HK-2 (cell line): ENCODE measurements at regions not wholly inside any gene's neighbourhood (a gene's known extent, or its start where the extent isn't known, plus 50 kb on each side); places are given as distances from the start of the nearest gene placed in this dataset.
"Not testable (repeated sequence)": the region's sequence is repeated elsewhere in the genome, so short reads cannot be mapped to it uniquely, and the experiment has no call there.

ENCODE experiments used
- DNase-seq: peaks from one replicate; pipeline ENCODE4 v3.0.0-alpha.2; 2018; ENCODE audit not compliant: unreplicated experiment

- not testable (repeated sequence) for DNase-seq
Measured at GRCh38 chr10:93127642-93128215, 54.0 kb downstream of the CYP26A1 start.

- DNase-seq: no peak
Measured at GRCh38 chr10:93131986-93132385, 58.3 kb downstream of the CYP26A1 start.

- DNase-seq: no peak
Measured at GRCh38 chr10:93138113-93138870, 64.6 kb downstream of the CYP26A1 start.

DNA sequence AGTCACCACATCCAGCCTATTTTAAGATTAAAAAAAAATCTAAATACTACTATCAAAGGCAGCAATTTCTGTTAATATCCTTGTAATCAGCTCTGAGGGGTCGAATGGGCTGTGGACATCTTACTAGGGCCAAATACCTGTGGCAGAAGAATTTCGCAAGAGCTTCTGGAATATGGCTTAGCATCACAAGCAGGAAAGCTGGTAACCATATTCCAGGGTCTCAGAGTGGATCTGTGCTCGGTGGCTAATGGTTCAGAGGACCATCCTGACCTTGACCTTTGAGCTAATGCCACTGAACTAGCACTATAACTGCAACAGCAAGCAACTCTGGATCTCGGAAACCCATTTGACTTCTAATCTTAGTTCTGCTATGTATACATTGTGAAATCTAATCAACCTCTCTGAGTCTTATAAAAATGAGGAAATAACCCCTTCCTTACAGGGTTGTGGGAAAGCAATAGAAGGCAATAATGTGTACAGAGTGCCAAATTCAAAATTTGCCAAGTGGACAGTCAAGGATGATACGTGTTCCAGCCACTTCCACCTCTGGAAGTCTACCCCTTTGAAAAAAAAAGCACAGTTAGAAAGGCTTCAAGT is 65.5 kb downstream of the CYP26A1 start:
- DNase-seq: no peak

GRCh38 chr10:93142534-93142933 is 68.8 kb downstream of the CYP26A1 start:
- DNase-seq: no peak

- no peak for DNase-seq
Measured at GRCh38 chr10:93143281-93143680, 69.6 kb downstream of the CYP26A1 start.

- no peak for DNase-seq
Measured at GRCh38 chr10:93146336-93146735, 72.6 kb downstream of the CYP26A1 start.

DNA sequence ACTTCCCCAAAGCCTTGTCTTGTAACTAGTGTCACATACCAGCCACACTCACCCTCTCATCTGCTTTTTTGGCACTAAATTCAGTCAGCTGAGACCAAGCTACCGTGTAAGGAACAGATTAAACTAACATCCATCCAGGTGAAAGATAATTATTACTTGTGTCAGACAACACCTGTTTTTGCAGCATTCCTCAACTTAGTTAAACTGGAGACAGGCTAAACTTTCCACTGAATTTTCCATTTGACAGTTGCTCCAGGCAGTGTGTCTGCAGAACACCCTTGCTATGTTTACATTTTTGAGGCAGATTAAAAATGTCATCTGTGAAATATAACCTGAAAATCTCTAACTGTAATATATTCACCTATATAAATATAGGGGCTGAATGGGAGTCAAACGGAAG is 73.6 kb downstream of the CYP26A1 start:
- no peak for DNase-seq

GRCh38 chr10:93148476-93148875 is 74.8 kb downstream of the CYP26A1 start:
- no peak for DNase-seq

DNA sequence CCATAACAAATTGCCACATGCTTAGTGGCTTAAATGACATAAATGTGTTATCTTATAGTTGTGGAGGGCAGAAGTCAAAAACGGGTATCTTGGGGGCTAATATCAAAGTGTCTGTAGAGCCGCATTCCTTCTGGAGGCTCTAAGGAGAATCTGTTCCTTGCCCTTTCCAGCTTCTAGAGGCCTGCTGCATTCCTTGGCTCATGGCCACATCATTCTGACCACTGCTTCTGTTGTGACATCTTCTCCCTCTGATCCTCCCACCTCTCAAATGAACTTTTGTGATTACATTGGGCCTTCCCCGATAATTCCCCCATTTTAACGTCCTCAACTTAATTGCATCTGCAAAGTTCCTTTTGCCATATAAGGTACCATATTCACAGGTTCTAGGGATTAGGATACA is 76.1 kb downstream of the CYP26A1 start:
- no peak for DNase-seq

- no peak for DNase-seq
Measured at GRCh38 chr10:93150289-93150688, 76.6 kb downstream of the CYP26A1 start.

DNA sequence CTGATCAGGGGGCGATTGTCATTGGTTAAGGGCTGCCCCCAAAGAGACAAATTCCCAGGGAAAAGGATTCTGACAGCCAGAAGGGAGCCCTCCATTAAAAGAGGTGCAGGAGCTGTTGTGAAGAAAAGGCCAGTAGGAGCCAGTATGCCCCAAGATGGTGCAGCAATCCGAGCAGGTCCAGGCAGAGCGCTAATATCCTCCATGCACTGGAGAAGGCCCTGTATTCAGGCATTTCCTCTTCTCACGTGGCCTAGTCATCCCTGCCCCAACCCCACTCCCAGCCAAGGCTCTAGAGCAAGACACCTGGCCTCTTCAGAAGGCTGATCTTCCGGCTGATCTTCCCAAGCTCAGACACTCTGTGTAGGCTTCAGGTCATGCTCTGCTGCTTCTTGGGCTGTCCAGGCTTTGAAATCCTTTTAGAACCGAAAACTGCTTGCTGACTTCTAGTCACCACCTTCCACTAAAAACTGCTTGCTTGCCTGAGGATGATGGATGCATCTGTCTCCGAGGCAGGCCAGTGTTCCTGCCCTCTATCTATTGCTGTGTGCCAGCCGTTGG is 77.4 kb downstream of the CYP26A1 start:
- no peak for DNase-seq

DNA sequence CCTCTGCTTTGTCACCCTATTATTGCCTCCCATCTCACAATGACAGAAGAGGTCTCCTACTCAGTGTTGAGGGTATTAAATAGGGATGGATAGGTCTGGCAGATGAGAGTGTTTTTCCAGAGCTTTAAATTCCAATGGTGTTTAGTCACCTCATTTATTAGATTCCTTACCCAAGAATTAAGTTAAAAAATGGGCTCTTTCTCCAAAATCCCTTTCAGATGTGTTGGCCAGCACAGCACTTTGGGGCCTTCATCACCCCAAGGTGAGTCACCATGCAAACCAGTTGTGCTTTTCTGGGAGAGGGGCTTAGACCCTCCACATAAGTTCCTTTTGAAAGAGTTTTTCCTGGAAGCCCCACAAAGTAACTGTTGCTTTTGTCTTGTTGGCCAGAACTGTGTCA is 78.4 kb downstream of the CYP26A1 start:
- DNase-seq: no peak

GRCh38 chr10:93154531-93154930 is 80.8 kb downstream of the CYP26A1 start:
- DNase-seq: no peak

GRCh38 chr10:93160140-93160539 is 86.4 kb downstream of the CYP26A1 start:
- DNase-seq: no peak

- peak; percentile 16 for DNase-seq
Measured at GRCh38 chr10:93160829-93161228, 87.1 kb downstream of the CYP26A1 start.

DNA sequence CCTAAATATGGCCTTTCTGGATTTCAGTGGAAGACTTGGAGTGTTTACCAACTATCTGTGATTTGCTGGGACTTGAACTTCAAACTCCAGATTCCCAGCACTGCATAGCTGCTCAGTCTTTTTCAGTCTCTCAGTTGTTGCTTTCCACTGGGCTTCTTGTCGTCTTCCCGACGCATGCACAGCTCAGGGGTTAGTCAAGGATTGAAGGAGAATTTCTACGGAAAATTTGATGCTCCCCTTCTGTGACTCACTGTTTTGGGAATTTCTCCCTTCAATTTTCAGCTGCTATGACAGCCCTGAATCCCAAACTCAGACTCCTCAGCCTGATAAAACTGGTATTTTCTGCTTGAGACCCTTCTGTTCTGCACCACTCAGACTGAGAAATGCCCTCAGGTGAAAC is 91.7 kb downstream of the CYP26A1 start:
- no peak for DNase-seq

DNA sequence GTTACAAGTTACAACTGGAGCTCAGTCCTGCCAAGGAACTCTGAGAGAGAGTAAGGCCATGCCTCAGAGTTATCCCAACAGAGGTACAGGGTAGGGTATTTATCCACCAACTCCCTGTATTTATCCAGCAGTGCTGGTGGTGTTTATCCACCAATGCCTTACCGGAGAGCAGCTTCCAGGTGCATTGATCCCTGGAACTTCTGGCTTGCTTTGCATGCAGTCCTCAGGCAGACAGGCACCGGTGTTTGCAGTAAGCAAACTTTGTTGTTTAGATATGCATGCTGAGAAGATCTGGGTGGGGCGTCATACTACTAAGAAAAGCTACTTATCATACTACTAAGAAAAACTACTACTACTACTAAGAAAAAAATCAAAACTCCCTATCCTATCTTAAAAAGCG is 92.4 kb downstream of the CYP26A1 start:
- DNase-seq: no peak

DNA sequence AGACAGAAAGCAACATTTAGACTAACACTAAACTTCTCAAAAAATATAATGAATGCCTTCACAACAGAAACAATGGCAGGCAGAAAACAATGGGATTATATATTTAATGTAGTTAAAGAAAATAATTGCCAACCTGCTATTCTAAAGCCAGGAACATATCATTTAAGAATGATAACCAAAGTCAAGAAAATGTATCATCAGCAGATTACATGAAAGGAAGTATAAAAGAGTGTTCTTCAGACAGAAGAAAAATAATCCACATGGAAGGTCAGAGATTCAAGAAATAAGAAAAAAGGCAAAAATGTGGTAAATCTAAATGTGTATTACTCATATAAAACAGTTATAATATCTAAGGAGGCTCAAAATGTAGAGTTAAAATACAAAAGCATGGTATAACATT is 98.1 kb downstream of the CYP26A1 start:
- no peak for DNase-seq

- DNase-seq: no peak
Measured at GRCh38 chr10:93173967-93174845, 100.5 kb downstream of the CYP26A1 start.

GRCh38 chr10:93175490-93175889 is 101.8 kb downstream of the CYP26A1 start:
- DNase-seq: no peak

GRCh38 chr10:93177511-93177910 is 103.8 kb downstream of the CYP26A1 start:
- DNase-seq: no peak
